Esophagus muscularis mucosa (tissue), 3 donors: ENCODE measurements at regions not wholly inside any gene's neighbourhood (a gene's known extent, or its start where the extent isn't known, plus 50 kb on each side); places are given as distances from the start of the nearest gene placed in this dataset.

Experiments
- EP300 ChIP-seq: sonication (generic); formaldehyde crosslinking; IDR thresholded peaks from one replicate; pipeline ENCODE4 v1.6.1; 2017; ENCODE audit warnings: antibody characterized with exemption
- TF ChIP-seq, protein P1 (sequence below), 3 experiments: fragments of 200-600 bp in 2 of 3; fragments of 450-650 bp in 1 of 3; sonication (generic) in 2 of 3; IDR thresholded peaks; one replicate each; pipeline ENCODE4 v1.5.1; 2017 to 2019; ENCODE audit warnings: antibody characterized with exemption in 3 of 3, mild to moderate bottlenecking in 2 of 3, moderate library complexity in 1 of 3

GRCh38 chr1:58874757-58875755 lies 91.2 kb upstream of the JUN start:
- no peak for TF ChIP-seq EP300
- TF ChIP-seq, protein P1, sequence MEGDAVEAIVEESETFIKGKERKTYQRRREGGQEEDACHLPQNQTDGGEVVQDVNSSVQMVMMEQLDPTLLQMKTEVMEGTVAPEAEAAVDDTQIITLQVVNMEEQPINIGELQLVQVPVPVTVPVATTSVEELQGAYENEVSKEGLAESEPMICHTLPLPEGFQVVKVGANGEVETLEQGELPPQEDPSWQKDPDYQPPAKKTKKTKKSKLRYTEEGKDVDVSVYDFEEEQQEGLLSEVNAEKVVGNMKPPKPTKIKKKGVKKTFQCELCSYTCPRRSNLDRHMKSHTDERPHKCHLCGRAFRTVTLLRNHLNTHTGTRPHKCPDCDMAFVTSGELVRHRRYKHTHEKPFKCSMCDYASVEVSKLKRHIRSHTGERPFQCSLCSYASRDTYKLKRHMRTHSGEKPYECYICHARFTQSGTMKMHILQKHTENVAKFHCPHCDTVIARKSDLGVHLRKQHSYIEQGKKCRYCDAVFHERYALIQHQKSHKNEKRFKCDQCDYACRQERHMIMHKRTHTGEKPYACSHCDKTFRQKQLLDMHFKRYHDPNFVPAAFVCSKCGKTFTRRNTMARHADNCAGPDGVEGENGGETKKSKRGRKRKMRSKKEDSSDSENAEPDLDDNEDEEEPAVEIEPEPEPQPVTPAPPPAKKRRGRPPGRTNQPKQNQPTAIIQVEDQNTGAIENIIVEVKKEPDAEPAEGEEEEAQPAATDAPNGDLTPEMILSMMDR (IDR thresholded peaks at IDR 0.05) = no peak
